ENCODE measurements at regions not wholly inside any gene's neighbourhood (a gene's known extent, or its start where the extent isn't known, plus 50 kb on each side); places are given as distances from the start of the nearest gene placed in this dataset.

GRCh38 chr13:108156749-108157148 is 58.6 kb downstream of the LIG4 start:
- DNase-seq (ENCODE audit: low read depth in 2 of 2) = no peak

GRCh38 chr13:108155185-108156106 is 59.9 kb downstream of the LIG4 start:
- peak in 1 of 2 experiments; percentile 4 for DNase-seq (ENCODE audit: low read depth in 2 of 2)

DNA sequence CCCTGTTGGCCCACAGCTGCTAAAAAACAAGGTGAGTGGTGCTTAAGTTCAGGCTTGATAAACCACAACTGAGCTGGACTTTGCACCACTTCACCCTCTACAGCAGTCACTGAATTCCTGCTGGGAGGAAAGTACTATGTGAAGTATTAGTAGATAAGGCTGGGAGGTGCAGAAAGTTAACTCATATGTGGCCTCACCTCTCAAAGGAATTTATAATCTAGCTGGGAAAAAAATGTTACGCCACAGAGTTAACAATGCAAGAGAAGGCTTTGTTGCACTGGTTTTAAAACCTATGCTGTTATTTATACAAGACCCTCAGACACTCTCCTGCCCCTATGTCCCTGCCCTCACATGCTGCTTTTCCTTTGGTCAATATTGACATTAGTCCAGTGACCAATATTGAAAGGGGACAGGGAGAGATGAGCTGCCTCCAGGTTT is 60.9 kb downstream of the LIG4 start:
- DNase-seq (ENCODE audit: low read depth in 2 of 2) = no peak

- no peak for DNase-seq (ENCODE audit: low read depth in 2 of 2)
These were observed 68.7 kb downstream of the LIG4 start for GRCh38 chr13:108146642-108147041.

DNA sequence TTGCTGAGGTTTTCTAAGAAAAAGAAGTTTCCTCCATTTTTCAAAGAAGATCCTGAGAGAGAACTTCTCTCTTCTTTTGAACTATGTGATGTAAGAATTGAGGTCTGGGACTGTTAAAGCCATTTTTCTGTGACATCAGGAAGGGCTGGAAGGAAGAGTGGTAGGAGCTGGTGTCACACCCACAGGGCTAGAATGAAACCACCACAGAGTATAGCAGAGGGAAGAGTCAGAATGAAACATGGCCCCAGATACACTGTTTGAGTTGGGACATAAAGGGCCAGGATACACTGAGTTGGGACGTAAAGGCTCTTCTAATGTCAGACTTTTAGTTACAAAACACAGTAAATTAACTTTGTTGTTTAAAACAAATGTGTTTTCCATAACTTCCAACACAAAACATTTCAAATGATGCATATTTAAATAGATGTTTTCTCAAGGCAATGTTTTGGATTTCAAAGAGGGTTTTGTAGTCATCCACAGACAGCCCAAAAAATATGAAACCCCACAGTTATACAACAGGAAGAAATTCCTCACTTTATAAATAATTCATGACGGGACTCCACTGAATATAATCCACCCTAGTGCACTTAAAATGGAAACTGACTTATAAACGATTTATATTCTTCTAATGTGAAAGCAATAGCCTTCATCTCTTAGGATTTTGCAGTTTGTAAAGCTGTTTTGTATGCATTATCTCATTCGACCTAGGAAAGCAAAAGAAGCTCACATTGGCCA is 72.5 kb downstream of the LIG4 start:
- DNase-seq (ENCODE audit: low read depth in 2 of 2) = no peak

DNA sequence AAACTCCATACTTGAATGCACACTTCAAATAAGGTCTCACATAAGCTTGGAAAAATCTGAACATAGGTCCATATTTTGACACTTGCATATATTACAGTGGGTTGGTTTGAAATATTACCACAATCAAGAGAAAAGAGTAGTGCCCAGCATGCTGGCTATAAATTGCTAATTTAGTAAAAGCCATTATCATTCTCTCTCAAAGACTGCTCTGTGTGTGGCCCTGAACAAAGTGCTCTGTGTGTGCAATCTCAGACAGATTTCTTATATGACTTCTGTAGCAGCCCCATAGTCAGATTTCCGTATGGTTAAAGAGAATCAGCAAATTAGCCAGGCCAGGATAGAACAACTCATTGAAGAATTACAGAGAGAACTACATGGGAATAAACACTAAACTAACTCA is 78.2 kb downstream of the LIG4 start:
- DNase-seq (ENCODE audit: low read depth in 2 of 2) = no peak

DNA sequence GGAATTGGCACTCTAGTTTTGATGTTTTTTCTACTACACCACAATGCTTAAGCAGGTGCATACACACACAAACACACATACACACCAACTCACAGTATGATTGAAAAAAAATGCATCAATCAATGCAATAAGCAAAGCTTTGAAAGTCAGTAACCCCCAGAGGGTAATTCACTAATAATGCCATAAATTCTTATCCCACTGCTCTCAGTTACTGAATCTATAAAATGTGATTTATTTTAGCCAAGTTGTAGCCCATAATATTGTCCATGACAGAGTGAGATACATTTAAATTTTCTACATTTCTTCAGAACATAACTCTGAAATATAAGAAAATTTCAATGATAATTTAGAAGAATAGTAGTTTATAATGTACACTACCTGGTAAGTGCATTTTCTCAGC is 87.9 kb downstream of the LIG4 start:
- DNase-seq (ENCODE audit: low read depth in 2 of 2) = no peak

GRCh38 chr13:108126056-108126455 is 89.3 kb downstream of the LIG4 start:
- DNase-seq (ENCODE audit: low read depth in 2 of 2) = no peak

- no peak for DNase-seq (ENCODE audit: low read depth in 2 of 2)
These were observed 93.9 kb downstream of the LIG4 start for GRCh38 chr13:108121406-108121805.

- DNase-seq (ENCODE audit: low read depth in 2 of 2) = no peak
These were observed 94.5 kb downstream of the LIG4 start for GRCh38 chr13:108120856-108121255.

DNA sequence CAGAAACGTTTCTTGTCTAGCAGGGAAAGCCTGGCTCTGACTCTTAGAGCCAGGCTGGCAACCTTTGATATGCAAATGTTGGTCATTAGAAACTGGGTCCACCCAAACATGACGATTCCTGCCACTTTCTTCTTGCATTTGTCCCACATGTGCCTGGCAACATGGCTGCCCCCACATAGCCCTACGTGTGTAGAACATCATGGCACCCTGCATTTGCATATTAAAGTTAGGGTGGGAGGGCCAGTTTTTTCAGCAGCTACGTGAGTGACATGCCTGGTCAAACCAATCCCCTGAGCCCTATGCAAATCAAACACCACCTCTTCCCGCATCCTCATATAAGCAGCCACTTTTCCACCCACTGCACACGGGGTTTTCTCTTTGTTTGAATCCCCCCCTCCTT is 95.0 kb downstream of the LIG4 start:
- DNase-seq (ENCODE audit: low read depth in 2 of 2) = no peak

GRCh38 chr13:108115738-108116137 is 99.6 kb downstream of the LIG4 start:
- no peak for DNase-seq (ENCODE audit: low read depth in 2 of 2)

- DNase-seq (ENCODE audit: low read depth in 2 of 2) = no peak
These were observed 101.9 kb downstream of the LIG4 start for GRCh38 chr13:108113407-108113806.

DNA sequence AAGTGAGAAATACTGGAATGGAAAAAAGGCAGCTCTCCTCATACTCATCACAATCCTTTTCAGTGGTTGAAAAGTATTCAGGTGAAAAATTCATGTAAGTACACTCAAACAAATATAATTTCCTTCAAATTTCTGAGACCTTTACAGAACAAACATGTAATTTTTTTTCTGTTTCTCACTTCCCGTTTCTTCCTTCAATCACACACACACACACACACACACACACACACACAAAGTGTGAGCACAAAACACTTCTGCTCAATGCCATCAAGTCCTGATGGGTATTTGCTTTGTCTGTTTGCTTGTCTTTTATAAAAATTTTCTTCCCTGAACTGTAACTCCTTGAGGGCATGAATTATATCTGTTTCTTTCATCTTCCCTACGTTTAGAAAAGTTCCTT is 110.6 kb downstream of the LIG4 start:
- DNase-seq (ENCODE audit: low read depth in 2 of 2) = no peak

- DNase-seq (ENCODE audit: low read depth in 2 of 2) = no peak
These were observed 112.6 kb downstream of the LIG4 start for GRCh38 chr13:108102771-108103170.

DNA sequence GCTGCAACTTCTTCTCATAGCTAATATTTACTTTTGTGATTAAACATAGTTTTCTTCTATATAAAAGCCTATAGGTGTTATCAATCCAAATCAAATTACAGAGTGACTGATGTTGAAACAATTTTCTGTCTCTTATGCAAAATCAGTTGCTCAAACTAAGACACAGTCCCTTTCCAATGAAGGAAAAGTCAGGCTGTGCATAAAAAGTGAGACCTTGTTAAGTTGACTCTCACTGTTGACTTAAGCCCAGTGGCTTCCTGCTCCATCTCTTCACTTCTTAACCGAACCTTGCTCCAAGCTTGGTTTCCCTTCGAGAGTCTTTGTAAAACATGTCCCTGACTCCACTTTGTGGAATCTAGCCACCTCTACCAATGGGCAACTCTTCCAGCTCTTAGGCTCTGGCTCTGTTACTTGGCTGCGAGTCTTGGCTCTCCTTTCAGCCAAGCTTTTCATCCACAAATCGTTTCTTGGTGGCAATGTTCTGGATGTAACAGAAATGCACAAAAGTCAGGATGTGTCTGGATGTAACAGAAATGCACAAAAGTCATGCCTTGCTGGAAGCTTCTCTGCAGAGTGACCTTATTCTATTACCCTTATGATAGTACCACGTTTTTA is 118.9 kb downstream of the LIG4 start:
- no peak for DNase-seq (ENCODE audit: low read depth in 2 of 2)

DNA sequence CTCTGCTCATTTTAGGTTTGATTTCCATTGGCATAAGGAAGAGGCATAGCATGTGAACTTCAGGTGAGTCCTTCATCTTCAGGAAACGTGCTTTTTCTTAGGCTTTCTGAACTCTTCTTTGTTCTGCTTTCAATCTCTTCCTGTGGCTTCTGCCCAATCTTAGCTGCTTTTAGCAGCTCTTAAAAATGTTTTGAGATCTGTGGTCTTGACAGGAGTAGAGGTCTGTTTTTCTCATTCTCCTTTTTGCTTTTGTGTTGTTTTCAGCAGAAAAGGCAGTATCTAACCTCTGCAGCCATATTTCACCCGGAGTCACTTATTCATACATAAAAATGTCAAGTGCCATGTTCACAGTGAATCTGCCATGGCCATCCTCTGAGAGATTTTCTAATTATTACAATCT is 120.3 kb downstream of the LIG4 start:
- DNase-seq (ENCODE audit: low read depth in 2 of 2) = no peak

DNA sequence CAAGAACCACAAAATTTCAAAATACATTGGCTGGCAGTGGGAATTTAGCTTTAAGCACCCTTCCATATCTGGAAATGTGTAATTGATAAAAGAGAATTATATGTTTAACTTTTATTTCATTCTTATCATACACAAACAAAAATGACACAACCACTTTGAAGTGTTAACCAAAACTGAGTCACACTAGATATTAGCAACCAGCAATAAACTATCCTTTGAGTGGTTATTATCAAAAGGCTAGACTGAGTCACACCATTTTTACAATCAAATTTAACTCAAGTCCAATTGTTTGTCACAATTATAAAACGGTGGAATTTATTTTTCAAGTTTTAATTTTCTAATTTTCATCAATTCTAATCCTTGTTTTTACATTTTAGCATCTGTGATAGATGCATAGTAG is 121.7 kb downstream of the LIG4 start:
- DNase-seq (ENCODE audit: low read depth in 2 of 2) = no peak

- no peak for DNase-seq (ENCODE audit: low read depth in 2 of 2)
These were observed 127.5 kb downstream of the LIG4 start for GRCh38 chr13:108087810-108088209.

GRCh38 chr13:108086678-108087077 is 128.7 kb downstream of the LIG4 start:
- DNase-seq (ENCODE audit: low read depth in 2 of 2) = no peak

DNA sequence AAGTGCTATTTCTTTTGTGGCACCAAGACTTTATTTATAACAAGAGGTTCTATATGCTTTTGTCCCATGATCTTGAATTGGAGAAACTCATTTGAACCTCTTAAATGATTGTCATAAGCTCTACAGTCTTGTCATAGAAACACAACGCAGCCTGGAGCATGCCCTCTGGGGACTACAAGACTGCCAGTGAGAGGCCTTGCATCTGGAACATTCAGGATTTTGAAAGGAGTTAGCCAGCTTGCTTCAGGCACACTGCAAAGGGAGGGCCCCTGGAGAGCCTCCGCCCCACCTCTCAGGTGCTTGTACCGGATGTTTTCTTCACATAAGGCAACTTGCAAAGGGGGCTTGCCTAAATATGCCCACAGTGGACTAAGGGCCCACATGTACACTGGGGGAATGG is 130.5 kb downstream of the LIG4 start:
- no peak for DNase-seq (ENCODE audit: low read depth in 2 of 2)

DNA sequence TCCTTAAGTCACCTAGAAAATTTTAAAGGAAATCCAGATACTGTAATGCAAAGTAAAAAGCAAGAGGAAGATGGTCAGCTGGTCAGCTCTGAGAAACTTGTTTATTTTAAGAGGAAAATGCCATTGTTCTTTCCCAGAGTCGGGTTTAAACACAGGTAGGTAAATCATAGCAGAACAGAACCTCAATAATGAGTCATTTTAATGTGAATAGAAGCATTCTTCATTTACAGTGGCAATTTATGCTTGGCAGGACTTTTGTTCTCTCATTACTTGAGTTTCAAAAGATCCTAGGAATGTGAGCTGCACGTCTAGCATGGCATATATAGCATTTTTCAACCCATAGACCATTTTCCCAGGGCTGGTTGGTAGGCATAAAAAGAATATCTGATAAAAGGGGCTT is 132.3 kb downstream of the LIG4 start:
- no peak for DNase-seq (ENCODE audit: low read depth in 2 of 2)

- DNase-seq (ENCODE audit: low read depth in 2 of 2) = no peak
These were observed 132.9 kb downstream of the LIG4 start for GRCh38 chr13:108082481-108082880.

Measured in fibroblast of skin of left quadriceps (primary cell).